HL-60 (cell line): ENCODE measurements at regions not wholly inside any gene's neighbourhood (a gene's known extent, or its start where the extent isn't known, plus 50 kb on each side); places are given as distances from the start of the nearest gene placed in this dataset.
A peak's percentile ranks its signal among the peaks of the same experiment; 100 is the strongest.

Experiments
- DNase-seq, 2 experiments: peaks; one replicate each; pipeline ENCODE4 v3.0.0-alpha.2; 2010 to 2020; ENCODE audit warnings: low read depth in 1 of 2, low spot score in 1 of 2
- H3K27ac ChIP-seq: fragments of 250-450 bp; sonication (Bioruptor Pico); replicated peaks from 2 replicates; pipeline ENCODE4 v1.5.1; 2020; ENCODE audit warnings: mild to moderate bottlenecking, moderate library complexity
- H3K27me3 ChIP-seq: fragments of 250-450 bp; sonication (Bioruptor Pico); 2 replicates; pipeline ENCODE4 v1.5.1; 2021; ENCODE audit warnings: mild to moderate bottlenecking, moderate library complexity; ENCODE audit not compliant: insufficient read depth, poor library complexity, severe bottlenecking
- H3K4me3 ChIP-seq: replicated peaks from 2 replicates; pipeline ENCODE4 v1.5.1; 2011; ENCODE audit warnings: mild to moderate bottlenecking, control low read depth, low read length; ENCODE audit not compliant: insufficient read depth
- CTCF ChIP-seq: IDR thresholded peaks from one replicate; pipeline ENCODE4 v1.5.1; 2011; ENCODE audit warnings: low read length, control low read depth, inconsistent platforms; ENCODE audit not compliant: insufficient read depth
- GABPA ChIP-seq: IDR thresholded peaks from 2 replicates; pipeline ENCODE4 v1.6.1; 2012; ENCODE audit warnings: low read depth
- POLR2AphosphoS5 ChIP-seq: IDR thresholded peaks from 2 replicates; pipeline ENCODE4 v1.6.1; 2012; ENCODE audit warnings: low read depth
- REST ChIP-seq: IDR thresholded peaks from 2 replicates; pipeline ENCODE4 v1.6.1; 2012; ENCODE audit warnings: low read depth; ENCODE audit not compliant: insufficient replicate concordance
- SPI1 ChIP-seq: IDR thresholded peaks from 2 replicates; pipeline ENCODE4 v1.6.1; 2012; ENCODE audit warnings: low read depth, mild to moderate bottlenecking, borderline replicate concordance

- TF ChIP-seq REST (no peak), GABPA (no peak), POLR2AphosphoS5 (no peak), CTCF (no peak)
- no peak overlapping the region for H3K4me3 ChIP-seq
- DNase-seq = no peak
- H3K27ac ChIP-seq = no peak overlapping the region
- peaks cover 3% of the 10 kb centered on the region for H3K27me3 ChIP-seq
These were observed 113.2 kb downstream of the HERPUD2 start for GRCh38 chr7:35581605-35582210.

DNA sequence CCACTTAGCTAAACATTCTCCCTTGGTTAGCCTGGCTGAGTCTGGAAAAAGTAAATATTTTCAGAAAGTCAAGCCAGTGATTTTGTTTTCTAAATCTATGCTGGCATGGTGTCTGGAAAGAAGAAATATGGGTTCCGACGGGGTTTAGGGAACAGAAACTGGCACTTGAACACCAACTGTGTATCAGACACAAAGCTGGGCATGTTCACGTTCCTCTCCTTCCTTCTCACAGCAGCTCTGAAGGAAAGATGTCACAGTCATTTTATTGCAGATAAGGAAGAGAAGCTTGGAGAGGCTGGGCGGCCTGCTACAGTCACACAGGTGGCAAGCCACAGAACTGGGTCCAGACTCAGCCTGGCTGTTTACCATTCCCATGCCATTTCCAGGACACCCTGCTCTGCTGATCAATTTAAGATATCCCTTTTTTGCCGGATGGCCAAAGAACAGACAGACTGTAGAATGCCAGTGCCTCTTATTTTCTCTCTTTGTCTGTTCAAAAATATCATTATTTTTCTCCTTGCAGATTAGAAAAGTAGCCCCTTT is 118.8 kb downstream of the HERPUD2 start:
- no peak for DNase-seq
- Histone ChIP-seq H3K4me3 (no peak overlapping the region), H3K27ac (no peak overlapping the region), H3K27me3 (no peaks in the 10 kb centered on the region)
- TF ChIP-seq CTCF (no peak), POLR2AphosphoS5 (no peak), REST (no peak), SPI1 (no peak), GABPA (no peak)

- H3K4me3 ChIP-seq = no peak overlapping the region
- no peaks in the 10 kb centered on the region for H3K27me3 ChIP-seq
- DNase-seq = peak in 1 of 2 experiments; percentile 35
- TF ChIP-seq SPI1 (peak; percentile 96), GABPA (no peak)
- H3K27ac ChIP-seq = no peak overlapping the region
These were observed 123.2 kb downstream of the HERPUD2 start for GRCh38 chr7:35571611-35572240.

GRCh38 chr7:35570937-35571336 is 124.0 kb downstream of the HERPUD2 start:
- H3K4me3 ChIP-seq = no peak overlapping the region
- no peak for DNase-seq
- no peaks in the 10 kb centered on the region for H3K27me3 ChIP-seq
- no peak overlapping the region for H3K27ac ChIP-seq
- TF ChIP-seq CTCF (no peak), REST (no peak), POLR2AphosphoS5 (no peak), SPI1 (no peak), GABPA (no peak)
